HG03558 (cell line): ENCODE measurements at regions not wholly inside any gene's neighbourhood (a gene's known extent, or its start where the extent isn't known, plus 50 kb on each side); places are given as distances from the start of the nearest gene placed in this dataset.
"Not testable (repeated sequence)": the region's sequence is repeated elsewhere in the genome, so short reads cannot be mapped to it uniquely, and the experiment has no call there.

ENCODE experiments used
- ATAC-seq: cut with Tn5 transposase; IDR thresholded peaks from one replicate; pipeline ENCODE4 v1.9.1; 2021; ENCODE audit warnings: moderate number of reproducible peaks; ENCODE audit not compliant: unreplicated experiment; ENCODE audit errors: extremely low read depth

DNA sequence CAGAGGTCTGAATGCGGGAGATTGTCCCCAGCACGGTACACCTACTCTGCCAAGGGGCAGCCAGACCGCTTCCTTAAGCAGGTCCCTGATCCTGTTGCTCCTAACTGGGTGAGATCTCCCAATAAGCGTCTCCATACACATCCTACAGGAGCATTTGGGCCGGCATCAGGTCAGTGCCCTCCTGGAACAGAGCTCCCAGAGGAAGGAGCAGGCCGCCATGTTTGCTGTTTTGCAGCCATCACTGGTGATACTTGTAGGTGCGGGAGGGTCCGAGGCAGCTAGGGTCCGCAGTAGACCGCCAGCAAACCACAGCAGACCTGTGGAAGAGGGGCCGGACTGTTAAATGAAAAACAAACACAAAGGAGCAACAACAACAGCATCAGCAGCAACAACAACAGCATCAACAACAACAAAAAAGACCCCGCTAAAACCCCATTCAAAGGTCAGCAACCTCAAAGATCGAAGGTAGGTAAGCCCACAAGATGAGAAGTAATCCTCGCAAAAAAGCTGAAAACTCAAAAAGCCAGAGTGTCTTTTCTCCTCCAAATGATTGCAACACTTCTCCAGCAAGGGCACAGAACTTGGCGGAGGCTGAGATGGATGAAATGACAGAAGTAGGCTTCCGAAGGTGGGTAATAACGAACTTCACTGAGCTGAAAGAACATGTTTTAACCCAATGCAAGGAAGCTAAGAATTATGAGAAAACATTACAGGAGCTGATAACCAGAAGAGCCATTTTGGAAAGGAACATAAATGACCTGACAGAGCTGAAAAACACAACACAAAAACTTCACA lies 79.0 kb upstream of the CDH7 start:
- ATAC-seq: no peak

DNA sequence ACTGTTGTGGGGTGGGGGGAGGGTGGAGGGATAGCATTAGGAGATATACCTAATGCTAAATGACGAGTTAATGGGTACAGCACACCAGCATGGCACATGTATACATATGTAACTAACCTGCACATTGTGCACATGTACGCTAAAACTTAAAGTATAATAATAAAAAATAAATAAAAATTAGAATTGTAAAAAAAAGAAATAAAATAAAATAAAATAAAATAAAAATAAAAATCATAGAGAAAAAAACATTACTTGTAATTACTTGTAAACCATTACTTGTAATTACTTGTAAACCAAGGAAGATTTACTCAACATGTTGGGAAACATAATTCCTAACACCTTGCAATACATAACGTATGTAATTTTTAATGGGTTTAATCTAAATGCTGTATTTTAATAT lies 80.7 kb upstream of the CDH7 start:
- ATAC-seq: not testable (repeated sequence)

DNA sequence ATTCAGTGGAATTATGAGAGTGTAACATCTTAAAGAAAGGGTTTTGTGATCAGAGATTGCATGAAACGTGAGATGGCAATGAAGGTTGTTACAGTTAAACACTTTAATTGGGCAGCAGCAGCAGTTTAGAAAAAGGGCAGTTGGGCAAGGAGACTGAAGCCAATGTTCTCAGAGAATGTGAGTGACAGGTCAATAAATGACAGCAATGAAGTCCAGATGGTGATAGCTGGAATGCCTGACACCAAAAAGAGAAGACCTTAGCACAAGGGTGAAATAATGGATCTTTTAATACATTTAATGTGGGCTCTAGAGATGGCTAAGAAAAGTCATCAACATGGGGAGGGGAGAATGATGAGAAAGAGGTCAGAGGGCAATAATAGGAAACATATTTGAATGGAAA lies 89.4 kb upstream of the CDH7 start:
- ATAC-seq: no peak

DNA sequence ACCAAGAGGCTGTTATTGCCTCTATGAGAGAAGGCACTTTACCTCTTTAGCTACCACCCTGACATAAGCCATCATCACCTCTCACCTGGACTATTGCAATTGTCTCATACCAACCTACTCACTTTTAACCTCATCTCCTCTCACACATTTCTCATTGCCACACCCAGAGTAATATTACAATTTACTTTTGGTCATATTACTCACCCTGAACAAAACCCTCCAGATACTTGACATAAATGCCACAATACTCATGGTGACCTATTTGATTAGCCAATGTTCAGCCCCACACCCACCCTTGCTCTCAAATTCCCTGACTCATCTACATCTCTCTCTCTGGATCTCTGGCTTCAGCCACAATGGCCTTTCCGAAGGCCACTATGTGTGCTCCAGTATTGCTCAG lies 90.9 kb upstream of the CDH7 start:
- ATAC-seq: no peak

DNA sequence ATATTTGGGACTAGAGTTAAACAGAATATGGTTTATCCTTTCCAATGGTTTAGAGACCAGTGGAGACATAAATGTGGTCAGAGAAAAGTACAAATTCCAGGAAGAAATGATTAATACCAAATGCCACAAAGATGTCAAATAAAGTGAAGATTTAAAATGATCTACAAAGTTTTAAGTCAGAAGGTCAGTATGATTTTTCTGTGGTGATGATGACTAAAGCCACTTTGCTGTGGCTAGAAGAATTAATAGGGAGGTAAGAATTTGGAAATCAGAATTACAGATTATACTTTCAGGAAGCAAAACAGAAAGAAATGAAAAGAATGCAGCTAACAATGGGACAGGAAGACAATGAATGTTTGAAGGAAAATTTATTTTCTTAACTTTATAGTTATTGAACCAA lies 91.5 kb upstream of the CDH7 start:
- no peak for ATAC-seq

DNA sequence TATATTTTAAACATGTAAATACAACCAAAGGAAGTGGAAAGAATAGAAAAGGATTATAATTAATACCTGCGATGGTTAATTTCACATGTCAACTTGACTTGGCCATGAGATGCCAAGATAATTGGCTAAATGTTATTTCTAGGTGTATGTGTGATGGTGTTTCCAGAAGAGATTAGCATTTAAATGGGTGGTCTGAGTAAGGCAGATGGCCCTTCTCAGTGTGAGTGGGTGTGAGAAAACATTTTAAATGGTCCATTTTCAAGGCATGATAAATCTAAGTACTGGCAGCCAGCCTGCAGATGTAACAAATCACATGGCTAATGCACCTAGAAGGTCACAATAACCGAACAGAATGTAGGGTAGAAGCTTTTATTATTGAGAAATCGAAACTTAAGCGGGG lies 99.6 kb upstream of the CDH7 start:
- no peak for ATAC-seq

DNA sequence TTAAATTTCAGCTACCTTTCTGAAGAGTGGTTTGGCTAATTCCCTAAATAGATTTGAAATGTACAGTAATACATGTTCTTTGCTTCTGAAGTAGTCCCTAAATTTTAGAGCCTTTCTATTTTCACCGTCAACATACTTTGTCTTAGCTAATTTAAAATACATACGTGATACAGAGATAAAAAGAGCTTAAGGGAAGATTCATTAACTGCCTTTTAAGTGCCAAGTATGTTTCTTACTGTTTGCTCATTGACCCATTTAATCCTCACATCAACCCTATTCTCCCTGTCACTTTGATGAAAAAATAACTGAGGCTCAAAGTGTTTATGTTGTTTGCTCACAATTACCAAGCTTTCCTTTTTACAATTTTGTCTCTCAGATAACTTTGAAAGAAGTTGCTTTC lies 118.6 kb upstream of the CDH7 start:
- no peak for ATAC-seq

DNA sequence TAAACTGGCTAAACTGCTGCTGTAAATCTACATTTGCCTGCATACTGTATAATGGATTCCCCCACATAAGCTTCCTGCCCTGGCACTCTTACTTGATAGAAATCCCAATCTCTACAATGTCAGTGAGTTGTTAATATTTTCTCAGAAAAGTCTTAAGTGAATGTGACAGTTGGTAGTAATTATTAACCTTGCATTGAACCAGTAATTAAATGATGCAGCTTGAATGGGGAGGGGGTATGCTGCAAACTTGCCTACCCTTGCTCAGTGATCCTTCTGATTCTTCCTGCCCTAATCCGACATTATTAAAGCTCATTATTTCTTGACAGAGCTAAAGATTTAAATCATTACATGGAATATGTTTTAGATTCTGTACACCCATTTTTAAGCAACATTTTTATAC lies 119.0 kb upstream of the CDH7 start:
- no peak for ATAC-seq

DNA sequence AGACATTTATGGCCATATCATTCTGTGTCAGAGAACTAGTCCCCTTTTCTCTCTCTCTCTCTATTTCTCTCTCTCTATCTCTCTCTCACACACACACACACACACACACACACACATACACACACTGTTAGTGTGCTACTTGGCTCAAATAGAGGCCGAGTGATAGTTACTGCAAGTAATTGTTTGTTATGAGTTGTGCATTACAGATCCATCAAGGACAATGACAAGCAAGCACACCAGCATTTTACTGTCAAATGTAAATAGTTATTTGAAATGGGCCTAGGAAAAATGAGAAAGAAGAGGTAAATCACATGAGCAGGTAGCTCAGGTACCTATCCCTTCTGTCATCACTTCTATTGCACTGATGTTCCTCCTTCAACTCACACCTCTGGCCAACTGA lies 122.4 kb upstream of the CDH7 start:
- ATAC-seq: no peak

DNA sequence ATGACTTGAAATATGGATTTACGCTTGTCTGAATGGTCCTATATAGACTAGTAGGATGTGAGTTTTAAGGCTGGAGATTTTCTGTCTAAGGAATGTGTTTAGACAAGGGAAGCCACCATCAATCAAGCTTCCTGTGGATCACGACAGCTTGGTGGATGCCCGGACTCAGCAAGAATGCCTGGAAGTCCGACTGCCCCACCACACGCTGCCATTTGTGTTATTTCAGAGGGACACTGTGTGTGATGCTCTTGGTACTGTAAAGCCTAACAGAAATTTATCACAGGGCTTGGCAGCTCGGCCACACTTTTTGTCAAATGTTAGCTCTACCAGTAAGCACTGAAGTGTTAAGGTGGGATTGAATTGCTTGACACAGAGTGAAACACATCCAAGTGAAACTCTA lies 127.1 kb upstream of the CDH7 start:
- ATAC-seq: no peak

DNA sequence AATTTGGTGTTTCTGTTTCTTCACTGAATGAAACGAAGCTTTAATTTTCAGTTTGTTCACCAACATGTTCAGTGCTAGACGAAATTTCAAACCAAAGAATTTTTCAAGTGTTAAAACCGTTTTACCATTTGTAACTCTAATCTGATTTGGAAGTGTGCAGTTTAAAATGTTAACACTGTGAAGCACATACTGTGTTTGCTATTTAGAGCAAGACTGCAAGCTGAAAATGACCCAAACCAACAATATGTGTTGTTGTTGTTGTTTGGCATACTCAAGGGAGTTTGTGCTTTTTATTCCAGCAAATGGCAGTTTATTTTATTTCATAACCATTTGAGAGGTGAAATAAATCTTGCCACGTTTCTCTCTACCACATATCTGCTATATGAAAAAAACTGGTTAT lies 128.4 kb upstream of the CDH7 start:
- ATAC-seq: no peak

DNA sequence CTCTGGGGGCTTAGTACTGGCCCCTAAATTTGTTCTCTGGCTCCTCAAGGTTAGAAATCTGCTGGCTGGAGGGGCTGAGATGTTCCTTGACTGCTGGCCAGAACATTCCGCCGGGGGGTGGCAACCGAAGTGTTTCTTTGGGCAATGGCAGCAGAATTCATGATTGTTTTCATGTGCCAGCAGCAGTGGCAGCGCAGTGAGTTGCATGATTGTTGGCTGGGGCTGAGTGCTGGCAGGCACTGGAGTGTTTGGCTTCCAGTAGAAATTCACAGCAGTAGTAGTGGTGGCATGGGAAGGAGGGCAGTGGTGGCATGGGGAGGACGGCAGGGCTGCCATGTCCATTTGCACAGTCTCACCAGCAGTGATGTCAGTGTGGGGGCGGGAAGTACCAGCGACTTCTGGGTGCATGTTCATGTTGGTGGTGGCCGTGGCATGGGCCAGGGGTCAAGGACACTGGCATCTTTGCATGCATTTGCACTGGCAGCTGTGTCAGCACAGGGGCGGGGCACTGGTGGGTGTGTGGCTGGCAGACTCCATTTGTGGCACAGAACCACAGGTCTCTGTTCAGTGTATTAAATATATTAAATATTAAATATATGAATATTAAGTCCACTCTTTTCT lies 130.6 kb upstream of the CDH7 start:
- no peak for ATAC-seq

DNA sequence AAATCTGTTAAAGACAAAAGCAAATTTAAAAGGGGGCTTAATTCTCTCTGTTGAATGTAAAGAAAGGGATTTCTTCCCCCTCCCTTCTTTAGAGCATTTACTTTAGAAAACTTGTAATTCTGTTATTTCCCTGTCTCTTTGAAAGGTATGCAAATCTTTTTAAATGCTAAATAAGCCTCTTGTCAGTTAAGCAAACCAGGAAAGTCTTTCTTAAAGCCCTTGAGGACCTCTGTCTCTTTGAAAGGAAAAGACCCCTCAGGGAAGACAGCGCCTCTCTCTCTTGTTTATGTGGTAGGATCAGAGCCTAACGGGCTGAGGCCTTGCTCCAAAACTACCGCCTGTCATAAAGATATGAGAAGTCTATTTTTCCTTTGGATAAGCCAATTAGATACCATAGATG lies 139.9 kb upstream of the CDH7 start:
- ATAC-seq: no peak

DNA sequence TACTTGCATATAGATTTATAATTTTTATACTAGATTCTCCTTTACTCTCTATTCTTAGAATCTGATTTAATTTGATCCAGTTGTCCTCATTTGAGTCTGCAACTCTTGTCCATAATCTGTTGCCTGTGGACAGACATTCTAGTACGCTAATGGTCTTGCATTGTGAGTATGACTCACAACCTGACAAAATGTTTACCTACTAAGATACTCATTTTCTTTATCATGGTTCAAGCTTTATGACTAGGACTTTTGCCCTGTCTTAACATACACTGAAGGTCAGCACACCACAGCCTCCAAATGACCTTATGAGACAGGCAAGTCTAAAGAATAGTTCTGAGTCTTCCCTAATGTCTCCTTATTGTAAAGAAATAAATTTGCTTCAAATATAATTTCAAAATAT lies 142.3 kb upstream of the CDH7 start:
- no peak for ATAC-seq

DNA sequence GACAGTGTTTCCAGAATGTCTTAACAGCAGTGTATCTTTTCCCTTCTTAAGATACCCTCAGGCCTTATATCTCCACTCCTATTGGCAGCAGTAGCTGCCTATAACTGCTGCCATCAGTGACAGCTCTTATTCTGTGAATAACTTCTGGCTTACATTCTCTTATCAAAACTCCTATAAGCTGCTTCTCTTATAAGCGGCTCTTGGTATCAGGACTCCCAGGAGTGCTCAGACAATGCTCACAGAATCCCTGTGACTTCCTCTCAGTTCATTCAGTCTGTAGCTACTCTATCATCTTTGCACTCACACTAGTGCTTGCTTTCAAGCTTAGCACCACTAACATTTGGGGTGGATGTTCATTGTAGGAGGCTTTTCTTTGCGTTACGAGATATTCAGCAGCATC lies 143.7 kb upstream of the CDH7 start:
- no peak for ATAC-seq

DNA sequence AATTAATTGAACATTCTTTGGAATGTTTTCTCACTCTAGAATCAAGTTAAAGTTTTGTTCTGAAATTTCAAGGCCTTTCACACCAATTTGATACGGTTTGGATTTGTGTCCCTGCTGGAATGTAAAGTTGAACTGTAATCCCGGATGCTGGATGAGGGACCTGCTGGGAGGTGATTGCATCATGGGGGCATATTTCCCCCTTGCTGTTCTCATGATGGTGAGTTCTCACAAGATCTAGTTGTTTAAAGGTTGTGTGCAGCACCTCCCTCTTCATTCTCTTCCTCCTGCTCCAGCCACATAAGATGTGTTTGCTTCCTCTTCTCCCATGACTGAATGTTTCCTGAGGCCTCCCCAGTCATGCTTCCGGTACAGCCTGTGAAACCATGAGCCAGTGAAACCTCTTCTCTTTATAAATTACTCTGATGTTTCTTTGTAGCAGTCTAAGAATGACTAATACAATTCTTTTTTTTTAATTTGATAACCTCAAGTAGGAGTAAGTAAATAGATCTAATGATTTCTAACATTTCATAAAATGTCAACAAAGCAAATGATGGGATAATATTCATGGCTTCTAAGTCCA lies 144.2 kb upstream of the CDH7 start:
- ATAC-seq: no peak

DNA sequence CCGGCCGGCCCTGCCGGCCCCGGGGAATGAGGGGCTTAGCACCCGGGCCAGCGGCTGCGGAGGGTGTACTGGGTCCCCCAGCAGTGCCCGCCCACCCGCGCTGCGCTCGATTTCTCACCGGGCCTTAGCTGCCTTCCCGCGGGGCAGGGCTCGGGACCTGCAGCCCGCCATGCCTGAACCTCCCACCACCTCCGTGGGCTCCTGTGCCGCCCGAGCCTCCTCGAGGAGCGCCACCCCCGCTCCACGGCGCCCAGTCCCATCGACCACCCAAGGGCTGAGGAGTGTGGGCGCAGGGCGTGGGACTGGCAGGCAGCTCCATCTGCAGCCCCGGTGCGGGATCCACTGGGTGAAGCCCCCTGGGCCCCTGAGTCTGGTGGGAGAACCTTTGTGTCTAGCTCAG lies 145.5 kb upstream of the CDH7 start:
- not testable (repeated sequence) for ATAC-seq

DNA sequence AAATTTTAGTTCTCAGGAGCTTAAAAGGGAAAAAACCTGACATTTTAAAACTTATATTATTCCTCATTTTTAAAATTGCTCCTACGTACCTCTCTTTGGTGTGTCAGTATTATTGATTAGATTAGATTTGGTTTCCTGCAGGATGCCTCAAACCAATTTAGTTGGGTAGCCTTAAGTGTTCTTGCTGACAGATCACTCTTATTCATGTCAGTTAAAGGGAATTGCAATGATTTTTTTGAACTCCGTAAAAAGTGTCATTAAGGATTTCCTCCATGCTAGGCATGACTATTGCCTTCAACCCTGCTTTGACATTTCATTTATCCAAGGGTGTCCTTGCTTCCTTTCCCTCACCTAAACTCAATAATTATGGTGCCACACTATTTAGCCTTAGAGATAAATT lies 149.0 kb upstream of the CDH7 start:
- no peak for ATAC-seq

DNA sequence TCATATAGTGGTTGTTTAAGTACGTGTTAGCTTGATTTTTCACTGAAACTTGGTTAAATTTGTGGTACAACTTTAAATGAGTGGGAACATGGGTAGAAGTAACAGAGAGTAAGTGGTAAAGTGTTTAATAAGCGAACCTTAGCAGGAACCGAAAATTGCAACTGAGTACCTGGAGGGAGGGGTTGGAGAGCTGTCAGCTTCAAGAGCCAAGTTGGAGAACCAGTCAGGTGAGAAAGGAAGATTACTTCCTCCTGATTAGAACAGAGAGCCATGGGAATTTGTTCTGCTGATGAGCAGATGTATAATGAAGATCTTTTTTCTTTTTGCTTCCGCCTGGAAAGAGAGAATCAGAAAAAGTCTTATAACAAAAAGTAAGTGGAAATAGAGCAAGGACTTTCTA lies 158.4 kb upstream of the CDH7 start:
- no peak for ATAC-seq

DNA sequence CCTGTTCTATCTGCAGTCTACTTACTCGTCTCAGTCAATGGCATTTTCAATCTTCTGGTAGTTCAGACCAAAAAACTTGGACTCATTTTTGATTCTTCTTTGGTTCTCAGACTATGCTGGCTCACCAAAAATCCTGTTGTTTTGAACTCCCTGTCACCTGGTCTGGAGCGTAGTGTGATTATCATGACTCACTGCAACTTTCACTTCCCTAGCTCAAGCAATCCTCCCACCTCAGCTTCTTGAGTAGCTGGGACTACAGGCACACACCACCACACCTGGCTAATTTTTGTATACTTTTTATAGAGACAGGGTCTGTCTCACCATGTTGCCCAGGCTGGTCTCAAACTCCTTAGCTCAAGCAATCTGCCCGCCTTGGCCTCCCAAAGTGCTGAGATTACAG lies 163.3 kb upstream of the CDH7 start:
- no peak for ATAC-seq

DNA sequence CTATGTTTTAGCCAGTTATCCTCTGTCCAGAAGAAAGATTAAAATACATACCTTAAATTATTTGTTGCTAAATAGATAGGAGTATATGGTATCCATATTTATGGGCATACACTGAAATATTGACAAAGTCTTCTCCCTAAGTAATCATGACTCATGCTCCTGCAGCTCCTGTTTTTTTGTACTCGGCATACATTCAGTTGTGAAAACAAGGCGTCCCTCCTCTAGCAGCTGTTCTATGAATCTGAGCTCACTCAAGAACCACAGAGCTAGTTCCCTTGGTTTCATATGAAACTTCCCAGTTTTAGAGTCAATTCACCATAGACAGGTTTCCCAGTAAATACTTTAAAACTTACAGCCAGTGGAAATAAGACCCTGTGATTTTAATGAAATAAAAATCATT lies 168.7 kb upstream of the CDH7 start:
- ATAC-seq: not testable (repeated sequence)

DNA sequence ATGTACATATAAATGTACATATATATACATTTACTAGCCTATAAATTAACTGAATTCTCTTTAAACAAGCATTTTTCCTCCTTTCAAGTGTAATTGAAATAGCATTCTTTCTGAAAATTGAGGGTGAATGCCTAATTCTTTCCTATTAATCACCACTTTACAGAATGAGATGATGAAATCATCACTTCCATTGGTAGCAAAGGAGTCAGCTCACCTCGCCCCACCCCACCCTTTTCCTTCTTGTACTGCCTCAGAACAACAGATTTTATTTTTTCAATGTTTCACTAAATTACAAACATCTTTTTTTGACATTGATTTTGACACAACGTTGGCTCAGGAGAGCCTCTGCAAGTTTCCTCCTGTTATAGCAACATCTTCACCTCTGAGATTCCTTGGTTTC lies 181.9 kb upstream of the CDH7 start:
- ATAC-seq: no peak
